Esophagus squamous epithelium (tissue), 5 donors: ENCODE measurements at regions not wholly inside any gene's neighbourhood (a gene's known extent, or its start where the extent isn't known, plus 50 kb on each side); places are given as distances from the start of the nearest gene placed in this dataset.

ENCODE experiments used
- DNase-seq: peaks from one replicate; lab custom pipeline; 2025; lab: John Stamatoyannopoulos, UW
- H3K27ac ChIP-seq, 4 donors: fragments of 200-600 bp; sonication (generic); one replicate each; pipeline ENCODE4 v1.5.1; 2016 to 2019; ENCODE audit warnings: mild to moderate bottlenecking in 1 of 4
- H3K27me3 ChIP-seq, 4 donors: fragments of 200-600 bp; sonication (generic); 1 replicate in 3 of 4; 2 replicates in 1 of 4; pipeline versions ENCODE4 v1.5.1 to v1.6.0; 2017 to 2021; ENCODE audit warnings: antibody characterized with exemption in 1 of 4
- H3K36me3 ChIP-seq, 3 donors: fragments of 200-600 bp; sonication (generic); one replicate each; pipeline ENCODE4 v1.5.1; 2016 to 2019
- H3K4me1 ChIP-seq, 3 donors: fragments of 200-600 bp; sonication (generic); one replicate each; pipeline ENCODE4 v1.5.1; 2017 to 2019
- H3K4me3 ChIP-seq, 4 donors: fragments of 200-600 bp; sonication (generic); 1 replicate in 3 of 4; 2 replicates in 1 of 4; pipeline ENCODE4 v1.5.1; 2016 to 2019; ENCODE audit warnings: mild to moderate bottlenecking in 2 of 4, moderate library complexity in 1 of 4
- H3K9me3 ChIP-seq, 3 donors: fragments of 200-600 bp; sonication (generic); one replicate each; pipeline ENCODE4 v1.5.1; 2016 to 2019
- CTCF ChIP-seq, 6 experiments: fragments of 450-650 bp in 4 of 6; fragments of 200-600 bp in 2 of 6; sonication (generic) in 2 of 6; IDR thresholded peaks; one replicate each; pipeline ENCODE4 v1.5.1; 2016 to 2019; ENCODE audit warnings: antibody characterized with exemption in 6 of 6, mild to moderate bottlenecking in 4 of 6, moderate library complexity in 4 of 6
- POLR2A ChIP-seq, 4 donors: fragments of 450-650 bp; IDR thresholded peaks; one replicate each; pipeline ENCODE4 v1.6.1; 2017; ENCODE audit warnings: antibody characterized with exemption in 4 of 4, mild to moderate bottlenecking in 4 of 4, moderate library complexity in 3 of 4
- WGBS, 2 donors: methylation state at CpG; one replicate each; pipeline ENCODE4 v1.1.5; 2018; 5-methylcytosine and 5-hydroxymethylcytosine counted together
- intact Hi-C: fragments of 100-400 bp; cut with DNase I; formaldehyde crosslinking; loops from one replicate; pipeline ENCODE4 v1.15.0; 2022
- donor health status: DM: yes; HTN: yes; CAD: no.

- Histone ChIP-seq H3K9me3 (no peaks in the 10 kb centered on the region), H3K27ac (no peak overlapping the region), H3K36me3 (no peaks in the 10 kb centered on the region), H3K27me3 (no peaks in the 10 kb centered on the region), H3K4me3 (no peak overlapping the region), H3K4me1 (no peaks in the 10 kb centered on the region)
- DNase-seq: no peak
- intact Hi-C loops: no loop called here
- 48 to 61% methylated on average over 2 of the region's 2 CpGs for WGBS, 2 donors
- TF ChIP-seq POLR2A (IDR thresholded peaks at IDR 0.05) (no peak), CTCF (IDR thresholded peaks at IDR 0.05) (no peak)
Observed at GRCh38 chr1:239151937-239152336, 234.4 kb upstream of the CHRM3 start.

GRCh38 chr1:239140968-239141367, 245.4 kb upstream of the CHRM3 start:
- intact Hi-C loops: no loop called here
- WGBS, 2 donors: 90 to 95% methylated on average over 3 of the region's 4 CpGs

GRCh38 chr1:239139801-239140200, 246.6 kb upstream of the CHRM3 start:
- H3K9me3 ChIP-seq: no peaks in the 10 kb centered on the region
- no peaks in the 10 kb centered on the region for H3K4me1 ChIP-seq
- no peaks in the 10 kb centered on the region for H3K36me3 ChIP-seq
- DNase-seq: no peak
- WGBS, 2 donors: 65 to 68% methylated on average over 5 of the region's 5 CpGs
- intact Hi-C loops: no loop called here
- H3K27ac ChIP-seq: no peak overlapping the region
- TF ChIP-seq POLR2A (IDR thresholded peaks at IDR 0.05) (no peak), CTCF (IDR thresholded peaks at IDR 0.05) (no peak)
- H3K4me3 ChIP-seq: no peak overlapping the region
- H3K27me3 ChIP-seq: no peaks in the 10 kb centered on the region

More at GRCh38 chr1:239140968-239141367, 245.4 kb upstream of the CHRM3 start:
- no peak for DNase-seq
- H3K36me3 ChIP-seq: no peaks in the 10 kb centered on the region
- no peak overlapping the region for H3K27ac ChIP-seq
- H3K9me3 ChIP-seq: no peaks in the 10 kb centered on the region
- no peaks in the 10 kb centered on the region for H3K27me3 ChIP-seq
- TF ChIP-seq POLR2A (IDR thresholded peaks at IDR 0.05): no peak
- TF ChIP-seq CTCF (IDR thresholded peaks at IDR 0.05): no peak
- H3K4me3 ChIP-seq: no peak overlapping the region
- no peaks in the 10 kb centered on the region for H3K4me1 ChIP-seq

DNA sequence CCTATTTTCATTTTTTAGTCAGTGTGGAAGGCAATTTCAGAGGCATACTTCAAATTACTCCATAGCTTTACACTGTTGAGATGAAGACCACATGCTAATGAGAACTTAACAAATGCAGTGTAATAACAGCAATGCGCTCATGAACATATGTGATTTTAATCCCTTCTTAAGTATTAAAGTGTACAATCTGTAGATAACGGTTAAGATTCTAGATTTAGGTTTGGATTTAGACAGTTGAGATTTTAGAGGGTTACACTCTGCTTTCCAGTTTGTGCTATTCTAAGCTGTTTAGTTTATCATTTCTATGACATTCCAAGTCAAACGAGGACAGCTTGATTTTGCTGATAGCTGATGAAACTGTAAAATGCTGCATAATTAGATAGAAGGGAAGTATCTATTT, 257.8 kb upstream of the CHRM3 start:
- H3K9me3 ChIP-seq: no peaks in the 10 kb centered on the region
- H3K36me3 ChIP-seq: no peaks in the 10 kb centered on the region
- H3K27ac ChIP-seq: no peak overlapping the region
- 58 to 61% methylated on average over 3 of the region's 3 CpGs for whole genome bisulfite sequencing, 2 donors
- intact Hi-C loops: no loop called here
- no peak for TF ChIP-seq POLR2A (IDR thresholded peaks at IDR 0.05)
- no peak overlapping the region for H3K4me3 ChIP-seq
- H3K27me3 ChIP-seq: no peaks in the 10 kb centered on the region
- no peak for DNase-seq
- no peaks in the 10 kb centered on the region for H3K4me1 ChIP-seq

DNA sequence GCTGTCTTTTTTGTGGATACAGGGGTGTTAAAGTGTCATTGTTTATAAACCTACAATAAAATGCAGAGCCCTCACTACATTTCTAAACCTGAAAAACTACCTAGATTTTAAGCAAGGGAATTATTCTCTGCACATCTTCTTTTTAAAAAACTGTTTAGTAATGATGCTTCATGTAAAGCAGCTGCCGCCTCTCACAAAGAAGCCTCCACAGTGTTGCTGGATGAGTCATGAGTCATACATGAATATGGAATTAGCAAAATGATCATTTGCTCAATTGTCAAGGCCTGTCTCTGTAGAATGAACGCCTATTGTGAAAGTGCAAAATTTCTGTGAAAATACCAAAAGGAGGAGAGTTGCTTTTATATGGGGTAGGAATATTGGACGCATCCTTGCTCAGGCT, 259.5 kb upstream of the CHRM3 start:
- H3K36me3 ChIP-seq: no peaks in the 10 kb centered on the region
- no peaks in the 10 kb centered on the region for H3K27me3 ChIP-seq
- H3K27ac ChIP-seq: no peak overlapping the region
- no peaks in the 10 kb centered on the region for H3K4me1 ChIP-seq
- 43 to 57% methylated on average over 3 of the region's 3 CpGs for WGBS, 2 donors
- intact Hi-C loops: no loop called here
- no peaks in the 10 kb centered on the region for H3K9me3 ChIP-seq
- no peak overlapping the region for H3K4me3 ChIP-seq
- TF ChIP-seq CTCF (IDR thresholded peaks at IDR 0.05) (no peak), POLR2A (IDR thresholded peaks at IDR 0.05) (no peak)
- DNase-seq: no peak

GRCh38 chr1:239125893-239126292, 260.5 kb upstream of the CHRM3 start:
- H3K36me3 ChIP-seq: no peaks in the 10 kb centered on the region
- intact Hi-C loops: no loop called here
- no peak overlapping the region for H3K27ac ChIP-seq
- no peak for DNase-seq
- TF ChIP-seq CTCF (IDR thresholded peaks at IDR 0.05): no peak
- no peak for TF ChIP-seq POLR2A (IDR thresholded peaks at IDR 0.05)
- no peaks in the 10 kb centered on the region for H3K9me3 ChIP-seq
- H3K4me1 ChIP-seq: no peaks in the 10 kb centered on the region
- no peak overlapping the region for H3K4me3 ChIP-seq
- H3K27me3 ChIP-seq: no peaks in the 10 kb centered on the region
